HepG2 (cell line): ENCODE measurements at regions not wholly inside any gene's neighbourhood (a gene's known extent, or its start where the extent isn't known, plus 50 kb on each side); places are given as distances from the start of the nearest gene placed in this dataset.
A peak's percentile ranks its signal among the peaks of the same experiment; 100 is the strongest.

ENCODE experiments used
- CCAR2 ChIP-seq: fragments of 200-400 bp; formaldehyde crosslinking; optimal IDR thresholded peaks from 2 replicates; pipeline ENCODE3; 2018; ENCODE audit warnings: low read depth, mild to moderate bottlenecking, low read length, moderate library complexity
- CEBPZ ChIP-seq: IDR thresholded peaks from 2 replicates; pipeline ENCODE4 v1.6.1; 2012; ENCODE audit warnings: low read length, improper control_type of control experiment
- FOSL2 ChIP-seq: sonication (generic); formaldehyde crosslinking; IDR thresholded peaks from 2 replicates; pipeline ENCODE4 v1.4.0; 2020; ENCODE audit warnings: missing genetic modification reagents
- FOXP4 ChIP-seq: sonication (generic); formaldehyde crosslinking; IDR thresholded peaks from 2 replicates; pipeline ENCODE4 v1.4.0; 2020; ENCODE audit warnings: missing genetic modification reagents
- GFI1 ChIP-seq: sonication (generic); formaldehyde crosslinking; IDR thresholded peaks from 2 replicates; pipeline ENCODE4 v1.5.0; 2020; ENCODE audit warnings: missing genetic modification reagents, mild to moderate bottlenecking, borderline replicate concordance
- IRF1 ChIP-seq: sonication (generic); formaldehyde crosslinking; IDR thresholded peaks from 2 replicates; pipeline ENCODE4 v1.4.0; 2020; ENCODE audit warnings: low read depth, mild to moderate bottlenecking, missing genetic modification reagents
- LCORL ChIP-seq, 2 experiments: fragments of 450-650 bp in 1 of 2; sonication (generic) in 1 of 2; formaldehyde crosslinking in 1 of 2; IDR thresholded peaks; 2 replicates each; pipeline versions ENCODE4 v1.5.0 to v1.6.1; 2017 to 2020; ENCODE audit warnings: antibody characterized with exemption in 1 of 2, missing genetic modification reagents in 1 of 2
- MED8 ChIP-seq: sonication (generic); formaldehyde crosslinking; IDR thresholded peaks from 2 replicates; pipeline ENCODE4 v1.8.1; 2023; ENCODE audit warnings: mild to moderate bottlenecking, missing genetic modification reagents; ENCODE audit not compliant: insufficient replicate concordance
- MIER3 ChIP-seq: IDR thresholded peaks from 2 replicates; pipeline ENCODE4 v1.6.1; 2016; ENCODE audit warnings: missing compliant biosample characterization, borderline replicate concordance
- MTF1 ChIP-seq: sonication (generic); formaldehyde crosslinking; IDR thresholded peaks from 2 replicates; pipeline ENCODE4 v1.5.0; 2020; ENCODE audit warnings: missing genetic modification reagents
- NR2C2 ChIP-seq: sonication (generic); formaldehyde crosslinking; IDR thresholded peaks from 2 replicates; pipeline ENCODE4 v1.4.0; 2020; ENCODE audit warnings: missing genetic modification reagents, mild to moderate bottlenecking, moderate library complexity, borderline replicate concordance
- NR2F2 ChIP-seq: IDR thresholded peaks from 2 replicates; pipeline ENCODE4 v1.6.1; 2012; ENCODE audit warnings: low read depth, inconsistent platforms, borderline replicate concordance
- NR2F6 ChIP-seq, 2 experiments: IDR thresholded peaks; 2 replicates each; pipeline ENCODE4 v1.6.1; 2016; ENCODE audit warnings: antibody characterized with exemption in 1 of 2, mild to moderate bottlenecking in 1 of 2
- RARG ChIP-seq: sonication (generic); formaldehyde crosslinking; IDR thresholded peaks from 2 replicates; pipeline ENCODE4 v1.4.0; 2020; ENCODE audit warnings: low read depth, mild to moderate bottlenecking, missing genetic modification reagents
- SAP130 ChIP-seq: IDR thresholded peaks from 2 replicates; pipeline ENCODE4 v1.6.1; 2016; ENCODE audit warnings: low read depth
- TBX2 ChIP-seq: sonication (generic); formaldehyde crosslinking; IDR thresholded peaks from 2 replicates; pipeline ENCODE4 v1.5.0; 2020; ENCODE audit warnings: missing genetic modification reagents, mild to moderate bottlenecking, borderline replicate concordance
- ZNF138 ChIP-seq: sonication (generic); formaldehyde crosslinking; IDR thresholded peaks from 2 replicates; pipeline ENCODE4 v1.5.0; 2020; ENCODE audit warnings: mild to moderate bottlenecking, low read depth, missing genetic modification reagents
- ZNF605 ChIP-seq: sonication (generic); formaldehyde crosslinking; IDR thresholded peaks from 2 replicates; pipeline ENCODE4 v1.8.0; 2022; ENCODE audit warnings: mild to moderate bottlenecking, missing genetic modification reagents
- TF ChIP-seq, protein P1 (sequence below): sonication (generic); formaldehyde crosslinking; IDR thresholded peaks from 2 replicates; pipeline ENCODE4 v1.5.1; 2020; ENCODE audit warnings: mild to moderate bottlenecking, missing genetic modification reagents

- no peak for TF ChIP-seq CEBPZ
- TF ChIP-seq GFI1 (CRISPR knock-in tag): no peak
- TF ChIP-seq FOSL2 (CRISPR knock-in tag): peak; percentile 54
- TF ChIP-seq LCORL (IDR thresholded peaks at IDR 0.05): no peak
- TF ChIP-seq LCORL (CRISPR knock-in tag; IDR thresholded peaks at IDR 0.05): peak; percentile 34; the same call in 1 of the 2 replicates
- TF ChIP-seq NR2F2: peak; percentile 70; the same call in 1 of the 2 replicates
- TF ChIP-seq ZNF605 (CRISPR knock-in tag): 0 out of 2 replicates have a peak, but pooled peaks have one; percentile 38
- peak; percentile 43; the same call in 1 of the 2 replicates for TF ChIP-seq FOXP4 (CRISPR knock-in tag)
- no peak for TF ChIP-seq RARG (CRISPR knock-in tag)
- TF ChIP-seq SAP130 (CRISPR knock-in tag): peak; percentile 54
- 0 out of 2 replicates have a peak, but pooled peaks have one; percentile 36 for TF ChIP-seq TBX2 (CRISPR knock-in tag)
- TF ChIP-seq MIER3: peak; percentile 69; the same call in 1 of the 2 replicates
- TF ChIP-seq, protein P1, sequence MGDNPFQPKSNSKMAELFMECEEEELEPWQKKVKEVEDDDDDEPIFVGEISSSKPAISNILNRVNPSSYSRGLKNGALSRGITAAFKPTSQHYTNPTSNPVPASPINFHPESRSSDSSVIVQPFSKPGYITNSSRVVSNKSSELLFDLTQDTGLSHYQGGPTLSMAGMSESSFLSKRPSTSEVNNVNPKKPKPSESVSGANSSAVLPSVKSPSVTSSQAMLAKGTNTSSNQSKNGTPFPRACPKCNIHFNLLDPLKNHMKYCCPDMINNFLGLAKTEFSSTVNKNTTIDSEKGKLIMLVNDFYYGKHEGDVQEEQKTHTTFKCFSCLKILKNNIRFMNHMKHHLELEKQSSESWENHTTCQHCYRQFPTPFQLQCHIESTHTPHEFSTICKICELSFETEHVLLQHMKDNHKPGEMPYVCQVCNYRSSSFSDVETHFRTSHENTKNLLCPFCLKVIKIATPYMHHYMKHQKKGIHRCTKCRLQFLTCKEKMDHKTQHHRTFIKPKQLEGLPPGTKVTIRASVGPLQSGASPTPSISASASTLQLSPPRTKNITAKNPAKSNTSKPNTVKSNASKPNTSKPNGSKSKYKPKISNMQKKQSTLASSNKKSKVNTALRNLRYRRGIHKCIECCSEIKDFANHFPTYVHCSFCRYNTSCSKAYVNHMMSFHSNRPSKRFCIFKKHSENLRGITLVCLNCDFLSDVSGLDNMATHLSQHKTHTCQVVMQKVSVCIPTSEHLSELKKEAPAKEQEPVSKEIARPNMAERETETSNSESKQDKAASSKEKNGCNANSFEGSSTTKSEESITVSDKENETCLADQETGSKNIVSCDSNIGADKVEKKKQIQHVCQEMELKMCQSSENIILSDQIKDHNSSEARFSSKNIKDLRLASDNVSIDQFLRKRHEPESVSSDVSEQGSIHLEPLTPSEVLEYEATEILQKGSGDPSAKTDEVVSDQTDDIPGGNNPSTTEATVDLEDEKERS (CRISPR knock-in tag): 0 out of 2 replicates have a peak, but pooled peaks have one; percentile 61
- peak; percentile 72 for TF ChIP-seq NR2F6 (IDR thresholded peaks at IDR 0.05)
- peak; percentile 87 for TF ChIP-seq NR2F6 (CRISPR knock-in tag; IDR thresholded peaks at IDR 0.05)
- no peak for TF ChIP-seq ZNF138 (CRISPR knock-in tag)
- TF ChIP-seq MED8: no peak
- no peak for TF ChIP-seq CCAR2
- TF ChIP-seq NR2C2 (CRISPR knock-in tag): peak; percentile 62
- no peak for TF ChIP-seq IRF1 (CRISPR knock-in tag)
- no peak for TF ChIP-seq MTF1 (CRISPR knock-in tag)
These were observed 233.1 kb upstream of the IGFBP3 start (continued) for GRCh38 chr7:46153951-46154787.
